Testis (tissue), 2 donors: ENCODE measurements at regions not wholly inside any gene's neighbourhood (a gene's known extent, or its start where the extent isn't known, plus 50 kb on each side); places are given as distances from the start of the nearest gene placed in this dataset.

Source experiments
- POLR2A ChIP-seq: fragments of 450-650 bp; IDR thresholded peaks from one replicate; pipeline ENCODE4 v1.6.1; 2017; ENCODE audit warnings: antibody characterized with exemption, mild to moderate bottlenecking, moderate library complexity
- TF ChIP-seq, protein P1 (sequence below), 3 experiments: fragments of 450-650 bp in 2 of 3; fragments of 200-600 bp in 1 of 3; sonication (generic) in 1 of 3; IDR thresholded peaks; one replicate each; pipeline ENCODE4 v1.5.1; 2016 to 2019; ENCODE audit warnings: antibody characterized with exemption in 3 of 3, mild to moderate bottlenecking in 2 of 3, moderate library complexity in 1 of 3

DNA sequence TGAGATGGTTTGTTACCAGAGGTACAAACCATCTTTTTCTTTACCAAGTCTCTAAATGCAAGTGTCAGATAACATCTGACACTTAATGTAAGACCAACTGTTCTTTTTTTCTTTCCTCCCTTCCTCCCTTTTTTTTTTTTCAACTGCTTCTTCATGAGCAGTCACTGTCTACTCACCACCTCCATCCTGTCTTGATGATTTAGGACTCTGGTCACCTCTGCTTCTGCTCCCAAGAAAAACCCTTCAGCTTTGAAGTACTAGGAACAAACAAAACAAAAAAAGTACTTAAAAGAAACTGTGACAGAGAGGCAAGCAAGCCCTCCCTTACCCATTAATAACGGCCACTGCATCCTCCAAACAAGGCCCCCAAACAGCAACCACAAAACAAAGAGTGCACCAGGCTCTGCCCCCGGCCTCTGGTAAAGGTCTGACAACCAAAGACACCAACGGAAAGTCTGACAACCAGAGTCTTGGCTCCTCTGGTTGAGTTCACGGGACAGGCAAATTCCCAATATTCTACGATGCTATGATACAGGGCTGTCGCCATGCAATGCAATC, 141.0 kb downstream of the ARL4C start:
- TF ChIP-seq, protein P1, sequence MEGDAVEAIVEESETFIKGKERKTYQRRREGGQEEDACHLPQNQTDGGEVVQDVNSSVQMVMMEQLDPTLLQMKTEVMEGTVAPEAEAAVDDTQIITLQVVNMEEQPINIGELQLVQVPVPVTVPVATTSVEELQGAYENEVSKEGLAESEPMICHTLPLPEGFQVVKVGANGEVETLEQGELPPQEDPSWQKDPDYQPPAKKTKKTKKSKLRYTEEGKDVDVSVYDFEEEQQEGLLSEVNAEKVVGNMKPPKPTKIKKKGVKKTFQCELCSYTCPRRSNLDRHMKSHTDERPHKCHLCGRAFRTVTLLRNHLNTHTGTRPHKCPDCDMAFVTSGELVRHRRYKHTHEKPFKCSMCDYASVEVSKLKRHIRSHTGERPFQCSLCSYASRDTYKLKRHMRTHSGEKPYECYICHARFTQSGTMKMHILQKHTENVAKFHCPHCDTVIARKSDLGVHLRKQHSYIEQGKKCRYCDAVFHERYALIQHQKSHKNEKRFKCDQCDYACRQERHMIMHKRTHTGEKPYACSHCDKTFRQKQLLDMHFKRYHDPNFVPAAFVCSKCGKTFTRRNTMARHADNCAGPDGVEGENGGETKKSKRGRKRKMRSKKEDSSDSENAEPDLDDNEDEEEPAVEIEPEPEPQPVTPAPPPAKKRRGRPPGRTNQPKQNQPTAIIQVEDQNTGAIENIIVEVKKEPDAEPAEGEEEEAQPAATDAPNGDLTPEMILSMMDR (IDR thresholded peaks at IDR 0.05), result no peak
- no peak for TF ChIP-seq POLR2A
